HepG2 (cell line): ENCODE measurements at regions not wholly inside any gene's neighbourhood (a gene's known extent, or its start where the extent isn't known, plus 50 kb on each side); places are given as distances from the start of the nearest gene placed in this dataset.

Experiments used
- ATAC-seq: fragments of 200-7000 bp; cut with Tn5 transposase; 3 replicates; pipeline ENCODE4 v1.9.1; 2020; ENCODE audit warnings: mild to moderate bottlenecking, moderate library complexity
- BruUV-seq: library from RNA; stranded (reverse); fragments of 400-500 nt; replicated peaks from 2 replicates; lab custom pipeline; 2021; lab: Mats Ljungman, UMichigan
- CTCF ChIA-PET: fragments of 300-600 bp; formaldehyde crosslinking; extraction: SDS; loops from one replicate; lab custom pipeline; 2021; ENCODE audit warnings: low total read pairs, inconsistent platforms, low intra/inter-chr PET ratio; lab: Yijun Ruan, JAX
- POLR2A ChIA-PET: fragments of 350-600 bp; sonication (Branson Sonifier 250); formaldehyde crosslinking; loops from one replicate; lab custom pipeline; 2020; ENCODE audit warnings: antibody characterized with exemption, inconsistent platforms; lab: Yijun Ruan, JAX
- DNase-seq: peaks from one replicate; pipeline ENCODE4 v3.0.0-alpha.2; 2015; ENCODE audit warnings: low spot score
- FAIRE-seq: peaks from 3 replicates; lab custom pipeline; 2011; peaks lifted over from hg19 to GRCh38; lab: Jason Lieb, UNC
- H2AFZ ChIP-seq: one replicate; pipeline ENCODE4 v1.6.1; 2011; ENCODE audit warnings: low read length, inconsistent platforms
- H3K27ac ChIP-seq: fragments of 300-600 bp; 3 replicates; pipeline ENCODE4 v1.8.0; 2011; ENCODE audit warnings: mixed run types, mild to moderate bottlenecking, mixed read lengths, low read length, inconsistent platforms; ENCODE audit not compliant: insufficient read depth; ENCODE audit errors: extremely low read length
- H3K27me3 ChIP-seq, 2 experiments: fragments of 200-600 bp in 1 of 2; 2 replicates in 1 of 2; 3 replicates in 1 of 2; pipeline versions ENCODE4 v1.6.0 to v1.8.0; 2011; ENCODE audit warnings: low read length in 2 of 2, mild to moderate bottlenecking in 2 of 2, moderate library complexity in 2 of 2, inconsistent platforms in 1 of 2; ENCODE audit not compliant: insufficient read depth in 2 of 2, control insufficient read depth in 1 of 2
- H3K36me3 ChIP-seq, 2 experiments: fragments of 200-600 bp in 1 of 2; replicated peaks in 1 of 2; 2 replicates in 1 of 2; 3 replicates in 1 of 2; pipeline versions ENCODE4 v1.5.1 to v1.8.0; 2011; ENCODE audit warnings: low read length in 2 of 2, inconsistent platforms in 1 of 2; ENCODE audit not compliant: insufficient read depth in 2 of 2, control insufficient read depth in 1 of 2
- H3K4me1 ChIP-seq: 2 replicates; pipeline ENCODE4 v1.5.1; 2012; ENCODE audit warnings: low read length, inconsistent platforms; ENCODE audit not compliant: insufficient read depth
- H3K4me2 ChIP-seq: 2 replicates; pipeline ENCODE4 v1.6.0; 2011; ENCODE audit warnings: low read depth, low read length, inconsistent platforms
- H3K4me3 ChIP-seq, 3 experiments: fragments of 200-600 bp in 1 of 3; sonication (generic), shearing (Covaris generic) in 1 of 3; replicated peaks in 1 of 3; 2 replicates each; pipeline ENCODE4 v1.5.1; 2011 to 2016; ENCODE audit warnings: low read length in 3 of 3, inconsistent platforms in 2 of 3, low read depth in 2 of 3, mild to moderate bottlenecking in 2 of 3, control low read depth in 1 of 3, mixed read lengths in 1 of 3; ENCODE audit not compliant: insufficient read depth in 1 of 3
- H3K79me2 ChIP-seq: one replicate; pipeline ENCODE4 v1.6.1; 2011; ENCODE audit warnings: low read length, inconsistent platforms; ENCODE audit not compliant: insufficient read depth
- H3K9ac ChIP-seq: 2 replicates; pipeline ENCODE4 v1.6.0; 2011; ENCODE audit warnings: mild to moderate bottlenecking, low read depth, low read length, inconsistent platforms; ENCODE audit not compliant: insufficient read depth
- H3K9me3 ChIP-seq: 2 replicates; pipeline ENCODE4 v1.5.1; 2012; ENCODE audit warnings: mild to moderate bottlenecking, low read length
- H4K20me1 ChIP-seq: 2 replicates; pipeline ENCODE4 v1.6.0; 2011; ENCODE audit warnings: inconsistent platforms, mild to moderate bottlenecking, low read length, moderate library complexity; ENCODE audit not compliant: insufficient read depth
- BCLAF1 ChIP-seq: fragments of 450-650 bp; IDR thresholded peaks from 2 replicates; pipeline ENCODE4 v1.6.1; 2017; ENCODE audit warnings: mild to moderate bottlenecking
- CBX5 ChIP-seq: sonication (generic); formaldehyde crosslinking; IDR thresholded peaks from 2 replicates; pipeline ENCODE4 v1.4.0; 2020; ENCODE audit warnings: missing genetic modification reagents, borderline replicate concordance
- MNT ChIP-seq: fragments of 450-650 bp; IDR thresholded peaks from 2 replicates; pipeline ENCODE4 v1.6.1; 2016
- RBFOX2 ChIP-seq: fragments of 200-400 bp; formaldehyde crosslinking; IDR thresholded peaks from 2 replicates; pipeline ENCODE4 v1.6.1; 2017; ENCODE audit warnings: low read depth, mild to moderate bottlenecking, low read length
- ZNF33A ChIP-seq: sonication (generic); formaldehyde crosslinking; IDR thresholded peaks from 2 replicates; pipeline ENCODE4 v1.5.1; 2020; ENCODE audit warnings: missing genetic modification reagents, mild to moderate bottlenecking, moderate library complexity, borderline replicate concordance
- ZNF430 ChIP-seq: sonication (generic); formaldehyde crosslinking; IDR thresholded peaks from 2 replicates; pipeline ENCODE4 v1.9.0; 2021; ENCODE audit warnings: mild to moderate bottlenecking, missing genetic modification reagents
- ZNF44 ChIP-seq: sonication (generic); formaldehyde crosslinking; IDR thresholded peaks from 2 replicates; pipeline ENCODE4 v1.5.1; 2020; ENCODE audit warnings: mild to moderate bottlenecking, missing genetic modification reagents
- ZNF484 ChIP-seq: sonication (generic); formaldehyde crosslinking; IDR thresholded peaks from 2 replicates; pipeline ENCODE4 v1.5.1; 2020; ENCODE audit warnings: mild to moderate bottlenecking, low read depth, missing genetic modification reagents, borderline replicate concordance
- ZNF598 ChIP-seq: sonication (generic); formaldehyde crosslinking; IDR thresholded peaks from 2 replicates; pipeline ENCODE4 v1.5.1; 2020; ENCODE audit warnings: mild to moderate bottlenecking, missing genetic modification reagents, borderline replicate concordance
- ZNF780A ChIP-seq: sonication (generic); formaldehyde crosslinking; IDR thresholded peaks from 2 replicates; pipeline ENCODE4 v1.8.0; 2022; ENCODE audit warnings: mild to moderate bottlenecking, missing genetic modification reagents, moderate library complexity
- whole genome bisulfite sequencing: methylation state at CpG from one replicate; pipeline ENCODE4 v1.1.6; 2017; ENCODE audit warnings: low lambda C conversion rate; 5-methylcytosine and 5-hydroxymethylcytosine counted together
- in situ Hi-C: cut with HindIII; loops from 2 replicates; pipeline ENCODE4 v1.10.0; 2017; ENCODE audit warnings: low pct_unique_long_range_greater_than_20kb; ENCODE audit not compliant: extremely low pct_ligation_motif_present
- intact Hi-C: fragments of 100-400 bp; cut with micrococcal nuclease; formaldehyde crosslinking; loops from one replicate; pipeline ENCODE4 v1.10.0; 2022; ENCODE audit not compliant: unreplicated experiment
- TF ChIP-seq, protein P1 (sequence below): sonication (generic); formaldehyde crosslinking; IDR thresholded peaks from 2 replicates; pipeline ENCODE4 v1.4.0; 2020; ENCODE audit warnings: missing genetic modification reagents, borderline replicate concordance

- TF ChIP-seq BCLAF1 (no peak), RBFOX2 (no peak), ZNF598 (CRISPR knock-in tag) (no peak)
These were observed 1847.3 kb upstream of the DEFB115 start (continued) for GRCh38 chr20:29409833-29410805.

GRCh38 chr20:29410806-29411457, 1846.5 kb upstream of the DEFB115 start:
- Histone ChIP-seq H3K4me3 (no peak overlapping the region), H3K9ac (no peak overlapping the region), H3K4me1 (no peaks in the 10 kb centered on the region), H2AFZ (no peak overlapping the region), H3K9me3 (peaks cover 32% of the 10 kb centered on the region), H3K27me3 (no peaks in the 10 kb centered on the region), H3K4me2 (no peak overlapping the region), H4K20me1 (no peaks in the 10 kb centered on the region), H3K36me3 (no peaks in the 10 kb centered on the region), H3K79me2 (no peaks in the 10 kb centered on the region), H3K27ac (no peak overlapping the region)
- FAIRE-seq (no peak), ATAC-seq (peak; percentile 36; the same call in 1 of the 3 replicates), DNase-seq (no peak)
- intact Hi-C loops = no loop called here
- ChIA-PET POLR2A (no interaction called here), CTCF (no interaction called here)
- in situ Hi-C loops = no loop called here
- no TSS peak for BruUV-seq
- WGBS = 51% methylated on average over 39 of the region's 44 CpGs
- TF ChIP-seq ZNF430 (CRISPR knock-in tag) = no peak
- TF ChIP-seq MNT = no peak
- TF ChIP-seq ZNF484 (CRISPR knock-in tag) = no peak
- no peak for TF ChIP-seq ZNF33A
- TF ChIP-seq, protein P1, sequence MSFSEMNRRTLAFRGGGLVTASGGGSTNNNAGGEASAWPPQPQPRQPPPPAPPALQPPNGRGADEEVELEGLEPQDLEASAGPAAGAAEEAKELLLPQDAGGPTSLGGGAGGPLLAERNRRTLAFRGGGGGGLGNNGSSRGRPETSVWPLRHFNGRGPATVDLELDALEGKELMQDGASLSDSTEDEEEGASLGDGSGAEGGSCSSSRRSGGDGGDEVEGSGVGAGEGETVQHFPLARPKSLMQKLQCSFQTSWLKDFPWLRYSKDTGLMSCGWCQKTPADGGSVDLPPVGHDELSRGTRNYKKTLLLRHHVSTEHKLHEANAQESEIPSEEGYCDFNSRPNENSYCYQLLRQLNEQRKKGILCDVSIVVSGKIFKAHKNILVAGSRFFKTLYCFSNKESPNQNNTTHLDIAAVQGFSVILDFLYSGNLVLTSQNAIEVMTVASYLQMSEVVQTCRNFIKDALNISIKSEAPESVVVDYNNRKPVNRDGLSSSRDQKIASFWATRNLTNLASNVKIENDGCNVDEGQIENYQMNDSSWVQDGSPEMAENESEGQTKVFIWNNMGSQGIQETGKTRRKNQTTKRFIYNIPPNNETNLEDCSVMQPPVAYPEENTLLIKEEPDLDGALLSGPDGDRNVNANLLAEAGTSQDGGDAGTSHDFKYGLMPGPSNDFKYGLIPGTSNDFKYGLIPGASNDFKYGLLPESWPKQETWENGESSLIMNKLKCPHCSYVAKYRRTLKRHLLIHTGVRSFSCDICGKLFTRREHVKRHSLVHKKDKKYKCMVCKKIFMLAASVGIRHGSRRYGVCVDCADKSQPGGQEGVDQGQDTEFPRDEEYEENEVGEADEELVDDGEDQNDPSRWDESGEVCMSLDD (CRISPR knock-in tag) = no peak
- no peak for TF ChIP-seq ZNF44
- TF ChIP-seq ZNF780A (CRISPR knock-in tag) = no peak
- TF ChIP-seq CBX5 (CRISPR knock-in tag) = no peak
